GM19467 (cell line): ENCODE measurements at regions not wholly inside any gene's neighbourhood (a gene's known extent, or its start where the extent isn't known, plus 50 kb on each side); places are given as distances from the start of the nearest gene placed in this dataset.
"Not testable (repeated sequence)": the region's sequence is repeated elsewhere in the genome, so short reads cannot be mapped to it uniquely, and the experiment has no call there.

ENCODE experiments used
- ATAC-seq: cut with Tn5 transposase; IDR thresholded peaks from one replicate; pipeline ENCODE4 v1.9.1; 2021; ENCODE audit warnings: mild to moderate bottlenecking, moderate library complexity; ENCODE audit not compliant: unreplicated experiment

GRCh38 chr5:53160895-53161294 lies 51.3 kb upstream of the MOCS2 start:
- no peak for ATAC-seq

- ATAC-seq, result no peak
Observed at GRCh38 chr5:53161876-53162275, 52.3 kb upstream of the MOCS2 start.

GRCh38 chr5:53164478-53165165 lies 55.1 kb upstream of the MOCS2 start:
- no peak for ATAC-seq

- ATAC-seq, result no peak
Observed at GRCh38 chr5:53165431-53166182, 56.0 kb upstream of the MOCS2 start.

GRCh38 chr5:53166183-53166495 lies 56.6 kb upstream of the MOCS2 start:
- no peak for ATAC-seq

GRCh38 chr5:53167836-53168235 lies 58.3 kb upstream of the MOCS2 start:
- ATAC-seq, result no peak

GRCh38 chr5:53169933-53170332 lies 60.4 kb upstream of the MOCS2 start:
- ATAC-seq, result no peak

GRCh38 chr5:53170746-53171349 lies 61.3 kb upstream of the MOCS2 start:
- ATAC-seq, result no peak

- not testable (repeated sequence) for ATAC-seq
Observed at GRCh38 chr5:53172073-53172472, 62.5 kb upstream of the MOCS2 start.

GRCh38 chr5:53172630-53173029 lies 63.1 kb upstream of the MOCS2 start:
- no peak for ATAC-seq

GRCh38 chr5:53173083-53173482 lies 63.5 kb upstream of the MOCS2 start:
- ATAC-seq, result no peak

- no peak for ATAC-seq
Observed at GRCh38 chr5:53178830-53179229, 69.3 kb upstream of the MOCS2 start.

GRCh38 chr5:53179691-53180090 lies 70.1 kb upstream of the MOCS2 start:
- no peak for ATAC-seq

- ATAC-seq, result no peak
Observed at GRCh38 chr5:53180538-53180937, 71.0 kb upstream of the MOCS2 start.

- ATAC-seq, result no peak
Observed at GRCh38 chr5:53180991-53181390, 71.4 kb upstream of the MOCS2 start.

GRCh38 chr5:53183880-53184279 lies 74.3 kb upstream of the MOCS2 start:
- no peak for ATAC-seq

- ATAC-seq, result no peak
Observed at GRCh38 chr5:53191548-53192165, 82.1 kb upstream of the MOCS2 start.

- no peak for ATAC-seq
Observed at GRCh38 chr5:53194086-53194485, 84.5 kb upstream of the MOCS2 start.

GRCh38 chr5:53199882-53200281 lies 90.3 kb upstream of the MOCS2 start:
- no peak for ATAC-seq

GRCh38 chr5:53200306-53200705 lies 90.7 kb upstream of the MOCS2 start:
- ATAC-seq, result no peak

- ATAC-seq, result no peak
Observed at GRCh38 chr5:53201746-53202145, 92.2 kb upstream of the MOCS2 start.

GRCh38 chr5:53206562-53206961 lies 97.0 kb upstream of the MOCS2 start:
- no peak for ATAC-seq
